GM23248 (cell line): ENCODE measurements at regions not wholly inside any gene's neighbourhood (a gene's known extent, or its start where the extent isn't known, plus 50 kb on each side); places are given as distances from the start of the nearest gene placed in this dataset.

Experiments used
- DNase-seq: peaks from one replicate; pipeline ENCODE4 v3.0.0-alpha.2; 2015
- H2AFZ ChIP-seq: fragments of 200-600 bp; sonication (generic); 2 replicates; pipeline ENCODE4 v1.6.1; 2016; ENCODE audit warnings: antibody characterized with exemption
- H3F3A ChIP-seq: fragments of 200-600 bp; sonication (generic); 2 replicates; pipeline ENCODE4 v1.6.1; 2016; ENCODE audit warnings: mild to moderate bottlenecking, antibody characterized with exemption, mixed run types; ENCODE audit not compliant: insufficient read depth
- H3K27ac ChIP-seq: fragments of 200-600 bp; sonication (generic); 2 replicates; pipeline ENCODE4 v1.5.1; 2016; ENCODE audit warnings: mild to moderate bottlenecking
- H3K27me3 ChIP-seq: fragments of 200-600 bp; sonication (generic); replicated peaks from 2 replicates; pipeline ENCODE4 v1.6.1; 2016; ENCODE audit warnings: mild to moderate bottlenecking; ENCODE audit not compliant: insufficient read depth
- H3K36me3 ChIP-seq: fragments of 200-600 bp; sonication (generic); 2 replicates; pipeline ENCODE4 v1.6.1; 2016; ENCODE audit warnings: low read depth, mild to moderate bottlenecking
- H3K4me1 ChIP-seq: fragments of 200-600 bp; sonication (generic); 2 replicates; pipeline ENCODE4 v1.6.1; 2016; ENCODE audit warnings: mild to moderate bottlenecking; ENCODE audit not compliant: insufficient read depth
- H3K4me2 ChIP-seq: fragments of 200-600 bp; sonication (generic); one replicate; pipeline ENCODE4 v1.6.1; 2016; ENCODE audit warnings: mild to moderate bottlenecking; ENCODE audit not compliant: unreplicated experiment
- H3K4me3 ChIP-seq: fragments of 200-600 bp; sonication (generic); 2 replicates; pipeline ENCODE4 v1.5.1; 2016; ENCODE audit warnings: mild to moderate bottlenecking
- H3K79me2 ChIP-seq: fragments of 200-600 bp; sonication (generic); 2 replicates; pipeline ENCODE4 v1.6.1; 2016; ENCODE audit warnings: mild to moderate bottlenecking; ENCODE audit not compliant: insufficient read depth
- H3K9ac ChIP-seq: fragments of 200-600 bp; sonication (generic); 2 replicates; pipeline ENCODE4 v1.6.1; 2016; ENCODE audit warnings: mild to moderate bottlenecking
- H3K9me2 ChIP-seq: fragments of 200-600 bp; sonication (generic); 2 replicates; pipeline ENCODE4 v1.6.1; 2016; ENCODE audit warnings: mixed run types, mild to moderate bottlenecking, moderate library complexity; ENCODE audit not compliant: insufficient read depth
- H3K9me3 ChIP-seq: fragments of 200-600 bp; sonication (generic); one replicate; pipeline ENCODE4 v1.6.1; 2017; ENCODE audit warnings: low read depth
- H4K20me1 ChIP-seq: fragments of 200-600 bp; sonication (generic); 2 replicates; pipeline ENCODE4 v1.6.0; 2016; ENCODE audit not compliant: insufficient read depth
- EZH2 ChIP-seq: fragments of 200-600 bp; sonication (generic); IDR thresholded peaks from 2 replicates; pipeline ENCODE4 v1.6.1; 2018; ENCODE audit warnings: antibody characterized with exemption, mild to moderate bottlenecking; ENCODE audit not compliant: insufficient read depth, poor library complexity, severe bottlenecking
- EZH2phosphoT487 ChIP-seq: fragments of 200-600 bp; sonication (generic); IDR thresholded peaks from 2 replicates; pipeline ENCODE4 v1.6.1; 2018; ENCODE audit warnings: antibody characterized with exemption, moderate library complexity, mild to moderate bottlenecking, low read depth; ENCODE audit not compliant: insufficient read depth
- WGBS, 2 experiments: methylation state at CpG; one replicate each; pipeline ENCODE4 v1.1.6; 2015 to 2017; ENCODE audit warnings: low lambda C conversion rate in 2 of 2, low coverage in 1 of 2; ENCODE audit errors: missing lambda C conversion rate in 2 of 2; 5-methylcytosine and 5-hydroxymethylcytosine counted together
- in situ Hi-C: fragments of 300-500 bp; cut with MboI; formaldehyde crosslinking; loops from 2 replicates; pipeline ENCODE4 v1.15.0; 2020

DNA sequence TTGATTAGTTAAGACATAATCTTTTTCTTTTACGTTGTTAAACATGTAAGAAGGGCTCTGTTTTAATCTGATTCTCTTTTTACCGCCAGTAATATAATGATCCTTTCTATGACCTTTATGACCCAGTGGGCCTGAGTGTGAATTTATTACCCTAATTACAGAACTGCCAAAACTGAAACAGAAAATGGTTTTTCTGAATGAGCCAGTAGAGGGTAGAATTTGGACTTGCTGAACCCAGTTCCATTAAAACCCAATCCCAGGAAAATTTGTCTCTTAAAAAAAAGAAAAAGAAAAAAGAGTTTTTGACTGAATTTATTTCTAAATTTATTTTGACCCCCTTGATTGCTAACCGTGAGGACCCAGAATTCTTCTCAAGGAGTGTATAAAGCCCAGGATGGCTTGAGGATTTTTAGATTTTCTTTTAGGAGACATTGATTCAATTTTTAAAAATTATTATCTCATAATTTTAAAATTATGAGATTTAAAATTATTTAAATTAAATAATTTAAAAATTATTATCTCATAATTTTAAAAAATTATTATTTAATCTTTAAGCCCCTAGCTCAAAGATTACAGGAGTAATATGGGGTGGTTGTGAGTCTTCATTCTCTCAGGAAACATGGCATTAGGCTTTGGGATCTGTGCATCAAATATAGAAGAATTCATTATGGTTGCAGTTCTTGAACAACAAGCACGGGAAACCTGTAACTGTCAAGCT lies 94.1 kb upstream of the GLIS3 start:
- WGBS, 2 experiments, result 74 to 81% methylated on average over 4 of the region's 4 CpGs
- no peaks in the 10 kb centered on the region for H3K9me3 ChIP-seq
- in situ Hi-C loops, result no loop called here
- H3F3A ChIP-seq, result no peaks in the 10 kb centered on the region
- H3K9me2 ChIP-seq, result no peaks in the 10 kb centered on the region
- H3K4me1 ChIP-seq, result peaks cover 10% of the 10 kb centered on the region
- H2AFZ ChIP-seq, result no peak overlapping the region
- no peaks in the 10 kb centered on the region for H3K36me3 ChIP-seq
- no peak for DNase-seq
- no peak overlapping the region for H3K27ac ChIP-seq
- no peaks in the 10 kb centered on the region for H3K79me2 ChIP-seq
- no peak overlapping the region for H3K4me2 ChIP-seq
- no peaks in the 10 kb centered on the region for H3K27me3 ChIP-seq
- H3K4me3 ChIP-seq, result no peak overlapping the region
- TF ChIP-seq EZH2phosphoT487, result no peak
- TF ChIP-seq EZH2, result no peak
- no peak overlapping the region for H3K9ac ChIP-seq
- no peaks in the 10 kb centered on the region for H4K20me1 ChIP-seq

DNA sequence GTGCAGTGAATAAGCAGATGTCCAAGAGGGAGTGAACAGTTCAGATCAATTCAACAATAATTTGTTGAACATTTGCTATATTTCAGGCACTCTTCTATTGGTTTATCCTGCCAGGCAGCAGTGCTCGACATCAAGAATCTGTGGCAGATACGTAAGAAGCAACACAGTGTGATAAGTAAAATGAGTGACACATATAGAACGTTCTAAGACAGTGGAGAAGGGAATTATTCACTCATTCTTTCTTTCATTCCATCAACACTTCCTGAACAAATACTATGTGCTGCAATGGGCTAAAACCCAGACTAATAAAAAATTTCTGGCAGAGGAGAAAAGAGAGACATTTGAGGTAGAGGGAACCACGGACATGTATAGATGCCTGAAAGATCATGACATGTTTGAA lies 89.9 kb upstream of the GLIS3 start:
- no peak for TF ChIP-seq EZH2
- TF ChIP-seq EZH2phosphoT487, result no peak
- Histone ChIP-seq H3K79me2 (no peaks in the 10 kb centered on the region), H3K27me3 (no peaks in the 10 kb centered on the region), H3K4me1 (peaks cover 8% of the 10 kb centered on the region), H3K36me3 (no peaks in the 10 kb centered on the region), H3K4me2 (no peak overlapping the region), H2AFZ (no peak overlapping the region), H3K9ac (no peak overlapping the region), H3K4me3 (no peak overlapping the region), H3K9me2 (no peaks in the 10 kb centered on the region), H4K20me1 (no peaks in the 10 kb centered on the region), H3K27ac (no peak overlapping the region), H3K9me3 (no peaks in the 10 kb centered on the region), H3F3A (no peaks in the 10 kb centered on the region)
- in situ Hi-C loops, result no loop called here
- DNase-seq, result no peak
- WGBS, 2 experiments, result 64 to 74% methylated on average over 4 of the region's 4 CpGs

DNA sequence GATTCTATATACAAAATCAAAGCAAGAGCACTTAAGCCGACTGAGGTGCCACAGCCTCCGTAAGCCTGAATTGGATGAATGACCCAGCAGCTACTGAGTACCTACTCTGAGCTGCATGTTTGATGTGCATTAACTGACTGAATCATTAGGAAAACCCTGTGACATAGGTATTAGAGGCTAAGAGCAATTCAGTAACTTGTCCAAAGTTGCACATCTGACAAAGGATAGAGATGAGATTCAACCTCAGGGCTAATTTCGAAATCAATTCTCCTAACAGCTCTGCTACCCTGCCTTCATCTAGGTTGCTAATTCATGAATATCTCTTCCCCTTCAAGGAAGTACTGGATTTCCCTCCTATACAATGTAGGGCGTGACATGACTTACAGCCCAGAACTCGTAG lies 89.1 kb upstream of the GLIS3 start:
- in situ Hi-C loops, result no loop called here
- H3K79me2 ChIP-seq, result no peaks in the 10 kb centered on the region
- 85 to 89% methylated on average over 5 of the region's 5 CpGs for WGBS, 2 experiments
- no peak overlapping the region for H3K9ac ChIP-seq
- peaks cover 8% of the 10 kb centered on the region for H3K4me1 ChIP-seq
- no peaks in the 10 kb centered on the region for H3K9me2 ChIP-seq
- H3K9me3 ChIP-seq, result no peaks in the 10 kb centered on the region
- no peak overlapping the region for H2AFZ ChIP-seq
- no peaks in the 10 kb centered on the region for H3K27me3 ChIP-seq
- H3F3A ChIP-seq, result no peaks in the 10 kb centered on the region
- no peak overlapping the region for H3K4me3 ChIP-seq
- no peak overlapping the region for H3K27ac ChIP-seq
- TF ChIP-seq EZH2, result no peak
- TF ChIP-seq EZH2phosphoT487, result no peak
- H4K20me1 ChIP-seq, result no peaks in the 10 kb centered on the region
- H3K4me2 ChIP-seq, result no peak overlapping the region
- H3K36me3 ChIP-seq, result no peaks in the 10 kb centered on the region
- no peak for DNase-seq

DNA sequence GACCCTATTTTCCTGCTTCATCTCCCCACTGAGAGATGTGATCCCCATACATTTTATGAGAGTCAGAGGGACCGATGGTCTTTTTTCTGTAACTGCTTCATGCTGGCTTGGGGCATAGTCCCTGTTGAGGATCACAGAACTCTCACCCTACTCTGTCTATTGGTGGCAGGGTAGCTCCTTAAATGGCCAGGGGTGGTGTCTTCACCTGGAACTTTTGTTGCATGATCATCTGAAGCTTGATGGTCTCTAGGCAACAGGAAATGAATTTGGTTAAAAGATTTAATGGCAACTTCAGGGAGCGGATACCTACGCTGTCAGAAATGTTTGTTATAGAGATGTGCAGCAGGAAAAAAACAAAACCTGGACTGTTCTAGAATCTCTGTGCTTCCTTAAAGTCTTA lies 87.0 kb upstream of the GLIS3 start:
- 76 to 82% methylated on average over 3 of the region's 3 CpGs for WGBS, 2 experiments
- H4K20me1 ChIP-seq, result no peaks in the 10 kb centered on the region
- H3K27me3 ChIP-seq, result no peaks in the 10 kb centered on the region
- no peak overlapping the region for H3K27ac ChIP-seq
- TF ChIP-seq EZH2phosphoT487, result no peak
- TF ChIP-seq EZH2, result no peak
- H3F3A ChIP-seq, result no peaks in the 10 kb centered on the region
- no peaks in the 10 kb centered on the region for H3K79me2 ChIP-seq
- in situ Hi-C loops, result no loop called here
- H3K9me3 ChIP-seq, result no peaks in the 10 kb centered on the region
- peak overlapping the region; percentile 19; the same call in 1 of the 2 replicates for H2AFZ ChIP-seq
- peaks cover 8% of the 10 kb centered on the region for H3K4me1 ChIP-seq
- no peak overlapping the region for H3K9ac ChIP-seq
- no peaks in the 10 kb centered on the region for H3K36me3 ChIP-seq
- no peak overlapping the region for H3K4me2 ChIP-seq
- no peak overlapping the region for H3K4me3 ChIP-seq
- DNase-seq, result peak; percentile 4
- no peaks in the 10 kb centered on the region for H3K9me2 ChIP-seq

DNA sequence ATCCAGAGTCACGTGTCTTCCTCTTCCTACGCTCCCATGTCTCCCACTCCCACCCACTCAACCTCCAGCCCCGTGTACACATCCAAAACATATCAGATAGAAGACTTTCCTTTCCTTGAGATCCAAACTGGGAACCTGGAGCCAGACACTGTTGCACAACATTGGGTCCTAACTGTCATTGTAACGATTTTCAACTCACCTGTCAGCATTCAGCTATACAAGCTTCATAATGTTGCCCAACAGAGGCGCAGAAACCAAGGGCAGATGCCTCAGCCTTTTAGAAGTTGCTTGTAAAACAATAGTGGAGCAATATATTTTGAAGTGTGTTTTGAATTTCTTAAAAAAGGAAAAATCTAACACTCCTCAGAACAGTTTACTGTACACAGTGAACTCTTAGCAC lies 84.9 kb upstream of the GLIS3 start:
- H2AFZ ChIP-seq, result no peak overlapping the region
- 48 to 55% methylated on average over 5 of the region's 5 CpGs for WGBS, 2 experiments
- in situ Hi-C loops, result no loop called here

More for the DNA sequence above, 84.9 kb upstream of the GLIS3 start:
- Histone ChIP-seq H3K27ac (no peak overlapping the region), H3K4me1 (peaks cover 16% of the 10 kb centered on the region), H4K20me1 (no peaks in the 10 kb centered on the region), H3K4me3 (no peak overlapping the region), H3K4me2 (no peak overlapping the region), H3F3A (peaks cover 5% of the 10 kb centered on the region; the same call in 1 of the 2 replicates), H3K27me3 (no peaks in the 10 kb centered on the region), H3K9me2 (no peaks in the 10 kb centered on the region), H3K9me3 (no peaks in the 10 kb centered on the region), H3K36me3 (no peaks in the 10 kb centered on the region), H3K79me2 (no peaks in the 10 kb centered on the region), H3K9ac (no peak overlapping the region)
- no peak for DNase-seq
- TF ChIP-seq EZH2phosphoT487 (no peak), EZH2 (no peak)
